ENCODE measurements at regions not wholly inside any gene's neighbourhood (a gene's known extent, or its start where the extent isn't known, plus 50 kb on each side); places are given as distances from the start of the nearest gene placed in this dataset.

DNA sequence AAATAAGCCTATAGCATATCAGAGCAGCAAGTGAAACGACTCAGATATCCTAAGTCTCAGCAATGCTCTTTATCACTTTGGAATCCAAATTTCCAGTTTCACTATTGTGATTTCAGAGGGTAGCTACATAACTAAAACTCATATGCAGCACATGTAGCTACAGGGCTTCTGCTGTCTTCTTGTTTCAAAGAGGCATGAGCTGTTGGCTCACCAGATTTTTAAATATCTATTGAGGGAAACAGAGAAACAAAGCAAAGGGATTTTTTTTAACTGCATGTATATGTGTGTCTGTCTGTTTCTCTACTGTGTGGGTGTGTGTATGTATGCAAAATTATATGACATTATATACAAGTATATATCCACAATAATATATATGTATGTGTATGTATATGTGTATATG is 258.4 kb downstream of the HDGFL1 start:
- TF ChIP-seq, protein P1, sequence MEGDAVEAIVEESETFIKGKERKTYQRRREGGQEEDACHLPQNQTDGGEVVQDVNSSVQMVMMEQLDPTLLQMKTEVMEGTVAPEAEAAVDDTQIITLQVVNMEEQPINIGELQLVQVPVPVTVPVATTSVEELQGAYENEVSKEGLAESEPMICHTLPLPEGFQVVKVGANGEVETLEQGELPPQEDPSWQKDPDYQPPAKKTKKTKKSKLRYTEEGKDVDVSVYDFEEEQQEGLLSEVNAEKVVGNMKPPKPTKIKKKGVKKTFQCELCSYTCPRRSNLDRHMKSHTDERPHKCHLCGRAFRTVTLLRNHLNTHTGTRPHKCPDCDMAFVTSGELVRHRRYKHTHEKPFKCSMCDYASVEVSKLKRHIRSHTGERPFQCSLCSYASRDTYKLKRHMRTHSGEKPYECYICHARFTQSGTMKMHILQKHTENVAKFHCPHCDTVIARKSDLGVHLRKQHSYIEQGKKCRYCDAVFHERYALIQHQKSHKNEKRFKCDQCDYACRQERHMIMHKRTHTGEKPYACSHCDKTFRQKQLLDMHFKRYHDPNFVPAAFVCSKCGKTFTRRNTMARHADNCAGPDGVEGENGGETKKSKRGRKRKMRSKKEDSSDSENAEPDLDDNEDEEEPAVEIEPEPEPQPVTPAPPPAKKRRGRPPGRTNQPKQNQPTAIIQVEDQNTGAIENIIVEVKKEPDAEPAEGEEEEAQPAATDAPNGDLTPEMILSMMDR (conservative IDR thresholded peaks at IDR 0.05): no peak
- no peak for TF ChIP-seq EZH2 (IDR thresholded peaks at IDR 0.05; ENCODE audit: low read depth)
